Activated gamma-delta T cell treated with anti-CD3 and anti-CD28 coated beads, Interleukin-2, amount 50 U/mL, for 16 hours (primary cell): ENCODE measurements at regions not wholly inside any gene's neighbourhood (a gene's known extent, or its start where the extent isn't known, plus 50 kb on each side); places are given as distances from the start of the nearest gene placed in this dataset.
"Not testable (repeated sequence)": the region's sequence is repeated elsewhere in the genome, so short reads cannot be mapped to it uniquely, and the experiment has no call there.

ENCODE experiments used
- DNase-seq: peaks from one replicate; pipeline ENCODE4 v3.0.0-alpha.2; 2020; ENCODE audit warnings: low read depth

DNA sequence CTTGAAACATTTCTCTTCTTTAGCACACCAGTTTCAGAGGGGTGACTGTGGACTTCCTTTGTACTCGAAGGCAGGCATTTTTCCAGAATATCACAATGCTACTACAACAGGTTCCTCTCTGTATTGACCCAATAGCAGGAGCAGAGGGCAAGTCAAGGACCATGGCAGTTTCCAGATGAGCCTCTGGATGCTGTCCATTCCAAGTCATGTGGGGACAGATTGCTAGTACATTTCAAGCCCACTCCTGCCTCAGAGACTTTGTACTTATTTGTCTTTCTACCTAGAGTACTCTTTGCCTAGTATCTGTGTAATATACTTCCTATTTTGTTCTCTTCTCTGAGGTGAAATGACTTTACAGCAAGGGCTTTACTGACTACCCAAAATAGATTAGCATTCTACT, 373.9 kb downstream of the PIK3C3 start:
- no peak for DNase-seq

DNA sequence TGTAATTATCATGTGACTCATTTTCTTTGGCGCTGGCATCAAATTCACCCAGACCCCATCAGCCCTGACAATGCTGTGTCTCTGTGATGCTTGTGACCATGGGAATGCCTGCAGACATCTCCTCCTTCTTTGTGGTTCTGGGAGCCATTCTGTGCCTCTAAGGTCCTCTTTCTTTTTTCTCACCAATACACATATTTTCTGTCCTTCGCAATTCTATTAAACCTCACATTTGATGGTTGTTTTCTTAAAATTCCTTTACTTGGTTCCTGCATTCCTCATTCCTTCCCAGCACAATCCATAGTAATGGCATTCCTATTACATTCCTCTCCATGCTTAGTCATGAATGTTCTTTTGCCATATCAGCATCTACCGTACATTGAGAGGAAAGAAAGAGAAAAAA, 375.3 kb downstream of the PIK3C3 start:
- DNase-seq: no peak

DNA sequence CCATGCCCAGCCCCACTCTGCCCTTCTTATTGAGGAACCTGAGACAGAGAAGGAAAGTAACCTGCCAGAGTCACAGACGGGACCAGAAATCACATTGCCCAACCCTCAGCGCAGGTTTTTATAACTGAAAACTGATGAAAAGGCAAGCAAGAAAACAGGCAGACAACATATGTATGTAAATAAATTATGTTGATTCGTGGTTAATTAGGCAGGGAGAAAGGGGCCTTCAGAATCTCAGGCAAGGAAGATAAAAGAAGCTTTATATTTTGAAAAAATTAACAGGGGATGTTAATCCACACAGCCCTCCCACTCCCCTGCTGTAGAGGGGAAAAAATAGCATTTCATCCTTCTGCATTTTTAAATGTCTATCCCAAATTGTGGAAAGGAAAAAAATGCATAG, 378.5 kb downstream of the PIK3C3 start:
- DNase-seq: no peak

DNA sequence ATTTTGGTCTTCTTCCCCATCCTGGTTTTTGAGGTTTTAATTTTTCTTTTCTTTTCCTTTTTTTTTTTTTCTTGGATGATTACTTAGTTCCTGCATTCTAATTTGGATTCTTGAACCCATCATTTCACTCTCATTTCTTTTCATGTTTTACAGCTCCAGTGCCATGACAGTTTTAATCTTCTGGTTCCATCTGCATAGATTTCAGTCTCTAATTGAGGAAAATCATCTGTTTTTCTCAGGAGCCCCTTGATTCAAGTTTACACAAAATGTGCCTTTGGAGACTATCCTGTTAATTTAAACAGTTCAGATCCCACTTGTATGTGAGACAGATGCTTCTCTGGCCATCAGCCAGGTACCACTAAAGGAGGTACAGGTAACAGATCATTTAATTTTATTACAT, 379.9 kb downstream of the PIK3C3 start:
- no peak for DNase-seq

DNA sequence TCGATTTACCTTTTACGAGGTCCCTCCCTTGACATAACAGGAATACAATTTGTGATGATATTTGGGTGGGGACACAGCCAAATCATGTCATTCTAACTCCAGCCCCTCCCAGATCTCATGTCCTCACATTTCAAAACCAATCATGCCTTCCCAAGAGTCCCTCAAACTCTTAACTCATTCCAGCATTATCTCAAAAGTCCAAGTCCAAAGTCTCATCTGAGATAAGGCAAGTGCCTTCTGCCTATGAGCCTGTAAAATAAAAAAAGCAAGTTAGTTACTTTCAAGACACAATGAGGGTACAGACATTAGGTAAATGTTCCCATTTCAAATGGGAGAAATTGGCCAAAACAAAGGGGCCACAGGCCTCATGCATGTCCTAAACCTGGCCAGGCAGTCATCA, 381.1 kb downstream of the PIK3C3 start:
- DNase-seq: no peak

DNA sequence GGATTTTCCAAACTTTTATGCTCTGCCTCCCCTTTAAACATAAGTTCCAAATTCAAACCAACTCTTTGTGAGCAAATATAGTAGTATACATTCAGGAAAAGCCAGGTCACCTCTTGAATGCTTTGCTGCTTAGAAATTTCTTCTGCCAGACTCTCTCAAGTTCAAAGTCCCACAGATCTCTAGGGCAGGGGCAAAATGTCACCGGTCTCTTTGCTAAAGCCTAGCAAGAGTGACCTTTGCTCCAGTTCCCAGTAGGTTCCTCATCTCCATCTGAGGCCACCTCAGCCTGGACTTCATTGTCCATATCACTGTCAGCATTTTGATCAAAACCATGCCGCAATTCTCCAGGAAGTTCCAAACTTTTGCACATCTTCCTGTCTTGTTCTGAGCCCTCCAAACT, 382.3 kb downstream of the PIK3C3 start:
- DNase-seq: not testable (repeated sequence)

DNA sequence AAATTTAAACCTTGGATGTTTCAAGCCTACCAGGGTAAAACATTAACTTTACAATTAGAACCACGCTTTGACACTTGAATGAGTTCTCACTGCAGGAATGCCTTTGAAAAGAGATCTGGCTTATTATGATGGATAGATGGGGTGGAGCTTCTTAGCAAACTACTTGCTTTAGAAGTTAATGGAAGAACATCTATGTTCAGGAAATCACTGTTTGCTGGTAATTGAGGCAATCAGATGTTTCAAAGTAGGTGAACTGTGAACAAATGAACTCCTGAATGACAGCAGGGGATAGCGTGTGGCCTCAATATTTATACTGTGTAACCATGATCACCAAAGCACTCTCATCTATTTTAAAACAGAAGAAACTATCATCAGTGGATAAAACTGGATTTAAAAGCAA, 383.6 kb downstream of the PIK3C3 start:
- DNase-seq: no peak

DNA sequence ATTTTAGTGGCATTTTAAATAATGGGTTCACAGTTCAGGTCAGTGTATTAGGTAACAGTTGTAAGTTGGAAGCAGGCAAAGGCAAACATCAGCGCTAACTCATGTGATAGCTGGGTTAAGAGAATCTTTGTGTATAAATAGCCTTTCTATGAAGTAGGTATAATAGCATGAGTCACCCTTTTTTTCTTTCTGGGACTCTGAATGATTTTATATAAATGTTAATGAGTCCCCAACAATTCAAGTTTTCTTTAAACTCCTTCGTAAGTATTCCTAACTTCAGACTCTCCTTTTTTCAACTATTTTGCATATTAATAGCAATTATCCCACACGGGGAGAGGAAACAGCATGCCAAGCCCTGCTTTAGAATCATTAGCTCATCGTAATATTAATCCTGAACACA, 384.3 kb downstream of the PIK3C3 start:
- DNase-seq: no peak

DNA sequence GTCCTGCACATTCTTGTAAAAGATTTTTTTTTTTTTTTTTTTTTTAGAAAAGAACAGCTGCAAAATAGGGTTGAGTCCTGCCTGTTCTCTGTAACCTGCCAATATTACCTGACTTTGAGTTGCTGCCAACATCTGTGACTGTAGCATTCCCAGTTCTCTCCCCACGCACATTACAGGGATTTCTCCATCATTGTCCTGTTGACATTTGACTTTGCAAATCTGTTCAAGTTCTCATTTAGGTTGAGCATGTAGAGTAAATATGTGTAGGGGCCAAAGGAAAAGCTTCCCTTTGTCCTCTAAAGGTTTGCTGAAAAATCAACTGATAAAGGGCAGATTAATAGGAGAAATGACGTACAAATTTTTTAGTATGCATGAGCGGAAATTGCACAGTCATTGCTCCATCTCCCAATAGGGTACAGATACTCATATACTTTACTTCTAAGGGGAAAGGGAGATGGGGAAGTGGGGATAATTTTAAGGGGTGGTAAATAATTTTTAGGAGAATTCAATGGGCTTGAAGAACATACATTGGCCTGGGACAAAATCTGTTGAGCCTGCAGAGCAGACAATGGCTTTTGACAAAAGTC, 385.5 kb downstream of the PIK3C3 start:
- DNase-seq: no peak

DNA sequence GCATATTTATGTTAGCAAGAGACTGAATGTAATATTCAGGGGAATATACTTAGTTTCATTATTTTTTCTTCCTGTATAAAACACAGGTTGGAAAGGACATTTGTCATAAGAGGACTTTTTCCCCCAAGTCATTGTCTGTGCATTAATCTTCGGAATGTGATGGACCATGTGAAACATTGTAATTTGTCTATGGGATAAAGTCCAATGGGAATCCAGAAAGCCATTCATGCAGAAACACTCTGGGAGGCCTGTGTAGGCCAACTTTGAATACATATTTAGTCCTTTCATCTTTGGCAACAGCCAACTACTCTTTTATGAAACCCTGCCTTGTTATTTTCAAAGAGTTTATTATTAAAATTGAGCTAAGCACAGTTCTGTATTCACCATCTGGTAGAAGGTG, 386.4 kb downstream of the PIK3C3 start:
- no peak for DNase-seq

DNA sequence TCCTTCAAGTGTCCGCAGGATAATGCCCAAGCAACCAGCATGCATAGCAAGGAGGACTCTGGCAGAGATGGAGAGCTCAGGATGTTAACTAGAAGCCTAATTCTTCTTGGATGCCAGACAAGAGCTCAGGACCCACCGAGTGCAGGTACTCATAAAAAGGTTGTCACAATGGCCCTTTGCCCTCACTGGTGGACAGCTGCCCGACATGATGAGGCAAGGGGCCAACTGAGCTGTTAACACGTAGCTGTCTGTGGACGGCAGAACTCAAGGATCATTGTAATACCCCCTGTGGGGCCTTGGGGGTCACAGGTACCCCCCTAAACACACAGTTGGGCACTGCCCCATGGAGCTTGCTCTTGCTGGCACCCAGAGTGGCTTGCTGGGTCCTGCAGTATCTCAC, 393.7 kb downstream of the PIK3C3 start:
- DNase-seq: no peak

DNA sequence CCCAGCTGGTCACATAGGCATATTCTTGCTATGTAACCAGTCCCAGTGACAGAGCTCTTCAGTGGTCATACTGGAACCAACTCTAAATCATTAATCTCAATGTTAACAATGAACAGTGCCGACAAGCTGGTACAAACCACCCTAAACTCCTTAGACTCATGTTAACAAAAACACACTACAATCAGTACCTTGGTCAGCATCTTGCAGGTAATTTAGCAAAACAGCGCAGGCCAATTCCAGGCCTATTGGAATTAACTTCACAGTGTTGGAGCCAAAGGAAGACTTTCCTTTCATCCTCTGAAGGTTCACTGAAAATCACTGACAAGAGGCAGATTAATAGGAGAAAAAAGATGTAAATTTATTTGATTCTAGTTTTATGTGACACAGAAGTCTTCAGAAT, 396.4 kb downstream of the PIK3C3 start:
- no peak for DNase-seq

DNA sequence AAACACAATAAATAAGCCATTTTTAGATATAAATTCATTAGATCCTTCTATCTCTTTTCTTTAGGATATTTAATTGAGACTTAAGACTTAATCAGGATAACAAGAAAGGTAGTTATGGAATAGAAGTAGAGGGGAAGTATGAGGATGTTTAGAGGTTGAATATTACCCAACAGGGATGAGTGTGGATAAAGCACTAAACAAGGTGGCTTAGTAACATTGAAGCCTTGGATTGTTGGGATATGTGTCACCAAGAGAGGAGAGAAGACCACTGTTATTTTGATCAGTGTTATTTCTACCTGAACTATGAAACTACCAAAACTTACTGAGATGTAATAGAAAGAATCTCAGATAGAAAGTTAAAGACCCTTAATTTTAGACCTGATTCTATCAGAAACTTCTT, 405.7 kb downstream of the PIK3C3 start:
- DNase-seq: no peak

DNA sequence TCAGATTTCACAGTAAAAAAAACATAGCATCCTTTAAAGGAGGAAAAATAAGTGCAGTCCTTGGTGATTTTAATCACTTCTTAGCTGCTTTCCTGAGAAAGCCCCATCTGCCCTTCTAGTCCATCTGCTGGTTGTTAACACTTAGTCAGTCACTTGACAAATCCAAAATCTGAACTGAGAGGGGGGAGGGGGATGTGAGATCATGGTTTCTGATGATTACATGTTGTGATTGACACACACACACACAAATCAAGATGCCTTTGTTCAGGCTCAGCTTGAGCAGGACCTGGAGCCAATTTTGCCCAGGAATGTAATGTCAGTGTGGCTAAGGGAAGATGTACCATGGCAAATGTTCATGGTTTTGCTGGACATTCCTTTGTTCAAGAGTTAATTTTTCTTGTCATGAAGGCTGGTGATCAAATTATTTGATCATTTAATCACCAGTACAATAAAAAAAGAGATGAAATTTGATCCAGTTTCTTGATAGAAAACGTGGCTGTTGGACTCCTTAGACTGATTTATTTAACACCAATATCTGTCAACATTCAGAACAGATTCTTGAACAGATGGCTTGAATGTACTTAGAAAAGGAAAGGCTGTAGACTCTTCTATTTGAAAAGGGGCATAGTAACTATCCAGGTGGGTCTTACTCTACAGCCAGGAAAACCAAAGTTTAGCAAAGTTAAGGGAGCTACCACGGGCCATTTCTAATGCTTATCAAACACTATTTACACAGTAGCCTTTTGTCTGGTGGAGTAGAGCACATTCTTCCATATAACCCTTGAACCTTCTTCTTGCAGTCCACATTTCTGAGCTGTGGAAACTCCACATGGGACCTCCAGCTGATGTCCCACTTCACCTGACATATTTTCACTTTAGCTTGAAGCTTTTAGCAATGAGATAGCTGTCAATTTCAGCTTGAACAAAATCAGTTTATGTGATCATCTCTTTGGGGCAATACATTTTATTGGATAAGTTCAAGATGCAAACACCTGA, 408.7 kb downstream of the PIK3C3 start:
- no peak for DNase-seq

DNA sequence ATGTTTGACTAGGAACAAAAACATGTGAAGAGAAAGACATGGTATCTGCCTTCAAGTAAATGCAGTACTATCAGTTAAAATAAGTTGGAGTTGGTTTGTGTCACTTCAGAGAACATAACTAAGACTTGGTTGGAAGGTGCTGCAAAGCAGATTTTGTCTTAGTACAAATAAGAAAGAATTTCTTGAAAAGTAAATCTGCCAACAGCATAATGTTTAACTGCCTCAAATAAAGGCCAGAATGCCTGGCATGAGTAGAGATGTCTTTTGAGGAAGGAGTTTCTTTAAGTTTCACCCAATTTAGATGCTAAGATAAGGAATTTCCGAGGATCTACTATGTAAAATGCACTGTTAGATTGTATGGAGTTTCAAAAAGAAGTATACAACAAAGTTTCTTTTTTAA, 409.7 kb downstream of the PIK3C3 start:
- DNase-seq: no peak

DNA sequence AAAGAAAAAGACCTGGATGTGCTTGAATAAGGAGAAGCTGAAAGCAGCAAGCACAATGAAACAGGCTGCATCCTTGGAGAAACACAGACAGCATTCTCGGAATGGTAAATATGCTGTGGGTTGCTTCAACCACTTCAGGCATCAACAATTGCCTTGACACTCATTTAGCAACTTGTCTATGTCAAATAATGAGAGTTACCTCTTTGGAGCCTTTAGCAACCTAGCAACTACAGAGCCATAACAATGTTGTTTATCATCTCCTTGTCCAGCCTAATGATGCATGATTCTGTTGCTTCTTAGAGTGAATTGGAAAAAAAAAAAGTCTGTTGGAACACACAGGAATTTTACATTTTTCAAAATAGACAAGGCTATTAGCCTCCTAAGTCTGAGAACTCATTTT, 410.6 kb downstream of the PIK3C3 start:
- no peak for DNase-seq

DNA sequence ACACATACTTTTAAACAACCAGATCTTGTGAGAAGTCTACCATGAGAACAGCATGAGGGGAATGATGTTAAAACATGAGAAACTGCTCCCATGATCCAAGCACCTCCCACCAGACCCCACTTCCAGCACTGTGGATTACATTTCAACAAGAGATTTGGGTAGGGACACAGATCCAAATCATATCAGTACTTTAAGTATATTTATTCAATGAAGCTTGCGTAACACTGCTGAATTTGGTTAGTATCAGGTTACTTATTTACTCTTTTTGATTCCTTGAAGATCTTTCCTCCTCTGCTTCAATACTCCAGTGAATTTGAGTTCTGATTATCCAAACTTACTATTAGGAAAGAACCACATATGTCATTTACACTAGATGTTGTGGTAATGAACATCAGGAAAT, 418.6 kb downstream of the PIK3C3 start:
- no peak for DNase-seq

DNA sequence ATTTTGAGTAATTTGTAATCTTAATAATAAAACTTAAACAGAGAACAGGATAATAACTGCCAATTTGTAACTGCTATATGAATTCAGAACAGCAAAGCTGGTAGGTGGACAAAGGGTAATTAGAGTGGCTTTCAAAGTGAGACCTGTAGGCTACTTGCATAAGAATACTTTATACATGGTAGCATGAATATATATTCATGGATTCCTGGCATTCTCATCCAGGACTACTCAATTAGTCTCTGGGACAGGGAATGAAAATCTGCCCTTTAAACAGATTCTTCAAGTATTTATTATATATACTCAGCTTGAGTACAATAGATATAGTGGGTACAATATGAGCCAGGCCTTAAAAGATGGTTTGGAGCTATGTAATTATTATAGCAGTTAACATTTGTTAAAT, 419.9 kb downstream of the PIK3C3 start:
- no peak for DNase-seq

DNA sequence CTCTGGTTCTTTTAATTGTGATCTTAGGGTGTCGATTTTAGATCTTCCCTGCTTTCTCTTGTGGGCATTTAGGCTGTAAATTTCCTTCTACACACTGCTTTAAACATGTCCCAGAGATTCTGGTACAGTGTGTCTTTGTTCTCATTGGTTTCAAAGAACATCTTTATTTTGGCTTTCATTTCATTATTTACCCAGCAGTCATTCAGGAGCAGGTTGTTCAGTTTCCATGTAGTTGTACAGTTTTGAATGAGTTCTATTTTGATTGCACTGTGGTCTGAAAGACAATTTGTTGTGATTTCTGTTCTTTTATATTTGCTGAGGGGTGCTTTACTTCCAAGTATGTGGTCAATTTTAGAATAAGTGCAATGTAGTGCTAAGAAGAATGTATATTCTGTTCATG, 423.8 kb downstream of the PIK3C3 start:
- DNase-seq: not testable (repeated sequence)

DNA sequence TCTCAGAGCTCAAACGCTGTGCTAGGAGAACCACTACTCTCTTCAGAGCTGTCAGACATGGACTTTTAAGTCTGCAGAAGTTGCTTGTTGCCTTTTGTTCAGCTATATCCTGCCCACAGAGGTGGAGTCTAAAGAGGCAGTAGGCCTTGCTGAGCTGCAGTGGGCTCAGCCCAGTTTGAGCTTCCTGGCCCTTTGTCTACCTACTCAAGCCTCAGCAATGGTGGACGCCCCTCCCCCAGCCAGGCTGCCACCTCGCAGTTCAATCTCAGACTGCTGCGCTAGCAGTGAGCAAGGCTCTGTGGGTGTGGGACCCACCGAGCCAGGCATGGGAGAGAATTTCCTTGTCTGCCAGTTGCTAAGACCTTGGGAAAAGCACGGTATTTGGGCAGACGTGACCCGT, 426.2 kb downstream of the PIK3C3 start:
- not testable (repeated sequence) for DNase-seq

DNA sequence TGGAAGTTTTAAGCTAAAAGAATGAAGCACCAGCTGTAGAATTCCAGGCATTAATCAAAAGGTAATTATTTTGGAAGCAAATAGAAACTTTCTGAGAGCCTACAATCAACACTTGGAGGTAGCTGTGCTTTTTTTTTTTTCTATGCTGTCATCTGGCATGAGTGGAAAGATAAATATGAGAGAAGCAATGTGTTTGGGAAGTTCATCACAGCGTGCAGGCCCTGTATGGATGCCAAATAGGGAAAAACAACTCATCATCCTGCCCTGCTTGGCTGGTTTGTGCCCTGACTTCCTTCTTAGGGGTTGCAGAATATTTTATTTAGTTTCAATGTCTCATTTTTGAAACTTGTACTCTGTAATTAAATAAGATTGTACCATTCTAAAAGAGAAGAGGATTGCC, 437.4 kb downstream of the PIK3C3 start:
- no peak for DNase-seq

DNA sequence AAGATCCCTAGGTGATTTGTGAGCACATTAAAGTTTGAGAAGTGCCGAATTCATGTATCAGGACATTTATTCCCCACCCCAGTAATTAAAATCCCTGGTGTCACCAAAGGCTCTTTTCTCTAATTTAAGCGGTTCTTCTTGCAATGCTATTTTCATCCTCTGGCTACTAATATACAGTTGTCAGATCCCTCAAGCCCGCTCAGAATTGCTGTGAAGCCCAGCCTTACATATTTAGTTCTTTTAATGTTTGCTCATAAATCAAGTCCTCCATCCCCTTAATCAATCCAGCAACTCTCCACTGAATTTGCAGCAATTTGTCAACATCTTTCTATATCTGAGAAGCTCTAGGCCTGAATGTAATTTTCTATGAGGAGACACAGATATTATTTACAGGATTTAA, 437.9 kb downstream of the PIK3C3 start:
- no peak for DNase-seq

DNA sequence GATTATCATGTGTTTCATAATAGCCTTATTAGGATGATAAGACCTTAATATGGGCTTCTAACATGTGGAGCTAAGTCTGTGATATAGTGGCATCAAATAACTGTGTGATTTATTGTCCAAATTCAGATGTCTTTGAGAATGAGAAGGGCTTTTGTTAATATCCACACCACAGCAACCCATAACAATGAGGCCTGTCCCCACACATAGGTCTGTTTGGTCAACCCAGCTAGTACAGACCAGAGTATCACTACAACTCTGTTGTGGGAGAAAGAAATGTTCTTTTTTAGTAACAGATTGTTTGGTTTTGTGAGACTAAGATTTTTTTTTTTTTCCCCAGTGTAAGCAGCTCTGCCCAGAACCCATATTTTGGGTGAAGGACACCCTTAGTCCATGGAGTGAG, 439.2 kb downstream of the PIK3C3 start:
- no peak for DNase-seq
